HCT116 (cell line): ENCODE measurements at regions not wholly inside any gene's neighbourhood (a gene's known extent, or its start where the extent isn't known, plus 50 kb on each side); places are given as distances from the start of the nearest gene placed in this dataset.

ENCODE experiments used
- ATAC-seq: fragments of 200-7000 bp; cut with Tn5 transposase; 2 replicates; pipeline ENCODE4 v1.9.1; 2020; ENCODE audit warnings: mild to moderate bottlenecking, moderate library complexity
- BruUV-seq: library from RNA; stranded (reverse); fragments of 400-500 nt; replicated peaks from 2 replicates; lab custom pipeline; 2021; lab: Mats Ljungman, UMichigan
- CTCF ChIA-PET: fragments of 300-600 bp; sonication (Branson Sonifier 250); formaldehyde crosslinking; loops from one replicate; lab custom pipeline; 2021; ENCODE audit warnings: antibody characterized with exemption; lab: Charles Lee
- POLR2A ChIA-PET: fragments of 300-600, 350-600 bp; sonication (Branson Sonifier 250); formaldehyde crosslinking; loops from one replicate; lab custom pipeline; 2021; ENCODE audit warnings: antibody characterized with exemption; lab: Charles Lee
- RAD21 ChIA-PET, 2 experiments: fragments of 300-600 bp; sonication (Branson Sonifier 250); formaldehyde crosslinking; loops; one replicate each; lab custom pipeline; 2023; ENCODE audit warnings: low total read pairs in 2 of 2; ENCODE audit not compliant: uncharacterized antibody in 2 of 2, unreplicated experiment in 2 of 2, low non-redundant PET in 1 of 2; lab: Charles Lee
- DNase-seq: peaks from one replicate; pipeline ENCODE4 v3.0.0-alpha.2; 2010; ENCODE audit warnings: low read depth, low spot score
- H2AFZ ChIP-seq: fragments of 200-600 bp; shearing (Covaris generic), sonication (generic); 2 replicates; pipeline ENCODE4 v1.6.1; 2017; ENCODE audit warnings: low read depth, mixed run types, mixed read lengths, antibody characterized with exemption, low read length; ENCODE audit not compliant: poor library complexity, severe bottlenecking
- H3K27ac ChIP-seq: 2 replicates; pipeline ENCODE4 v1.5.1; 2012; ENCODE audit warnings: low read depth, low read length
- H3K27me3 ChIP-seq: fragments of 200-600 bp; sonication (generic); 2 replicates; pipeline ENCODE4 v1.6.1; 2016; ENCODE audit warnings: mixed run types, low read length, mixed read lengths; ENCODE audit not compliant: insufficient read depth
- H3K36me3 ChIP-seq, 2 experiments: fragments of 200-500 bp in 1 of 2; fragments of 200-600 bp in 1 of 2; sonication (Bioruptor generic) in 1 of 2; sonication (generic) in 1 of 2; 2 replicates each; pipeline versions ENCODE4 v1.5.1 to v1.6.1; 2014 to 2016; ENCODE audit warnings: low read length in 2 of 2, inconsistent platforms in 1 of 2, mixed read lengths in 1 of 2, mixed run types in 1 of 2; ENCODE audit not compliant: insufficient read depth in 2 of 2, control insufficient read depth in 1 of 2
- H3K4me1 ChIP-seq, 2 experiments: fragments of 200-600 bp in 1 of 2; sonication (generic) in 1 of 2; 2 replicates each; pipeline versions ENCODE4 v1.5.1 to v1.6.1; 2012 to 2017; ENCODE audit warnings: low read length in 2 of 2, inconsistent platforms in 1 of 2, mild to moderate bottlenecking in 1 of 2, mixed read lengths in 1 of 2, mixed run types in 1 of 2, moderate library complexity in 1 of 2; ENCODE audit not compliant: insufficient read depth in 2 of 2, control insufficient read depth in 1 of 2
- H3K4me2 ChIP-seq: fragments of 200-600 bp; sonication (generic); 2 replicates; pipeline ENCODE4 v1.6.1; 2017; ENCODE audit warnings: mixed run types, low read length, mixed read lengths
- H3K4me3 ChIP-seq, 2 experiments: fragments of 200-600 bp in 1 of 2; sonication (generic) in 1 of 2; replicated peaks in 1 of 2; 2 replicates each; pipeline ENCODE4 v1.5.1; 2011 to 2016; ENCODE audit warnings: low read length in 2 of 2, control low read depth in 1 of 2, low read depth in 1 of 2, mild to moderate bottlenecking in 1 of 2, mixed read lengths in 1 of 2, mixed run types in 1 of 2
- H3K79me2 ChIP-seq: fragments of 200-600 bp; sonication (generic); 2 replicates; pipeline ENCODE4 v1.6.1; 2017; ENCODE audit warnings: mild to moderate bottlenecking, mixed run types, low read length, moderate library complexity, mixed read lengths; ENCODE audit not compliant: insufficient read depth
- H3K9ac ChIP-seq: fragments of 200-600 bp; sonication (generic); 2 replicates; pipeline ENCODE4 v1.6.1; 2016; ENCODE audit warnings: low read length, mixed read lengths
- H3K9me2 ChIP-seq: fragments of 200-600 bp; sonication (generic), shearing (Covaris generic); 2 replicates; pipeline ENCODE4 v1.6.1; 2017; ENCODE audit warnings: mixed run types, mild to moderate bottlenecking, moderate library complexity; ENCODE audit not compliant: insufficient read depth
- H3K9me3 ChIP-seq, 2 experiments: fragments of 200-500 bp in 1 of 2; fragments of 200-600 bp in 1 of 2; sonication (Bioruptor generic) in 1 of 2; sonication (generic) in 1 of 2; 2 replicates each; pipeline ENCODE4 v1.6.1; 2014 to 2017; ENCODE audit warnings: low read length in 2 of 2, mixed read lengths in 2 of 2, inconsistent platforms in 1 of 2, low read depth in 1 of 2, mild to moderate bottlenecking in 1 of 2, mixed run types in 1 of 2, moderate library complexity in 1 of 2; ENCODE audit not compliant: control insufficient read depth in 1 of 2, insufficient read depth in 1 of 2
- H4K20me1 ChIP-seq: fragments of 200-600 bp; sonication (generic), shearing (Covaris generic); 2 replicates; pipeline ENCODE4 v1.6.1; 2017; ENCODE audit warnings: mixed run types, mild to moderate bottlenecking, moderate library complexity; ENCODE audit not compliant: insufficient read depth
- CBX3 ChIP-seq: IDR thresholded peaks from 2 replicates; pipeline ENCODE4 v1.6.1; 2012; ENCODE audit warnings: low read depth
- EGR1 ChIP-seq: IDR thresholded peaks from 2 replicates; pipeline ENCODE4 v1.6.1; 2012; ENCODE audit warnings: low read depth
- ELF1 ChIP-seq: IDR thresholded peaks from 2 replicates; pipeline ENCODE4 v1.6.1; 2012; ENCODE audit warnings: low read depth, borderline replicate concordance
- EZH2 ChIP-seq: fragments of 200-600 bp; sonication (generic); IDR thresholded peaks from 2 replicates; pipeline ENCODE4 v1.6.1; 2017; ENCODE audit warnings: antibody characterized with exemption, mixed run types
- EZH2phosphoT487 ChIP-seq: fragments of 200-600 bp; IDR thresholded peaks from 2 replicates; pipeline ENCODE4 v1.6.1; 2018; ENCODE audit warnings: antibody characterized with exemption, borderline replicate concordance
- FOSL1 ChIP-seq: IDR thresholded peaks from 2 replicates; pipeline ENCODE4 v1.6.1; 2012; ENCODE audit warnings: low read depth
- JUND ChIP-seq: IDR thresholded peaks from 2 replicates; pipeline ENCODE4 v1.6.1; 2012
- POLR2A ChIP-seq: IDR thresholded peaks from 2 replicates; pipeline ENCODE4 v1.7.0; 2011; ENCODE audit warnings: borderline replicate concordance; ENCODE audit not compliant: insufficient read depth, insufficient read length; ENCODE audit errors: extremely low read depth
- POLR2AphosphoS5 ChIP-seq: IDR thresholded peaks from 2 replicates; pipeline ENCODE4 v1.6.1; 2011; ENCODE audit warnings: mild to moderate bottlenecking, low read depth, low read length, moderate library complexity
- RAD21 ChIP-seq: IDR thresholded peaks from 2 replicates; pipeline ENCODE4 v1.6.1; 2012; ENCODE audit warnings: low read depth, mild to moderate bottlenecking
- SIN3A ChIP-seq: IDR thresholded peaks from 2 replicates; pipeline ENCODE4 v1.6.1; 2012; ENCODE audit warnings: low read depth
- SP1 ChIP-seq: IDR thresholded peaks from 2 replicates; pipeline ENCODE4 v1.6.1; 2012; ENCODE audit warnings: low read depth
- SRF ChIP-seq: IDR thresholded peaks from 2 replicates; pipeline ENCODE4 v1.6.1; 2012; ENCODE audit warnings: low read depth
- TCF7L2 ChIP-seq: IDR thresholded peaks from 2 replicates; pipeline ENCODE4 v1.7.0; 2011; ENCODE audit warnings: borderline replicate concordance, inconsistent platforms; ENCODE audit not compliant: insufficient read depth, insufficient read length; ENCODE audit errors: extremely low read depth
- YY1 ChIP-seq: IDR thresholded peaks from 2 replicates; pipeline ENCODE4 v1.6.1; 2011; ENCODE audit warnings: low read length, low read depth, moderate library complexity, mild to moderate bottlenecking; ENCODE audit not compliant: insufficient replicate concordance; ENCODE audit errors: extremely low read depth
- ZFX ChIP-seq: fragments of 450-650 bp; IDR thresholded peaks from 2 replicates; pipeline ENCODE4 v1.6.1; 2017
- ZNF274 ChIP-seq: fragments of 200-500 bp; sonication (Bioruptor generic); IDR thresholded peaks from 2 replicates; pipeline ENCODE4 v1.6.1; 2014; ENCODE audit warnings: mild to moderate bottlenecking, low read depth, low read length, inconsistent platforms
- intact Hi-C: fragments of 100-400 bp; cut with micrococcal nuclease; formaldehyde crosslinking; loops from 2 replicates; pipeline ENCODE4 v1.10.0; 2022
- TF ChIP-seq, protein P1 (sequence below): IDR thresholded peaks from 2 replicates; pipeline ENCODE4 v1.6.1; 2011; ENCODE audit warnings: mild to moderate bottlenecking, low read length, moderate library complexity; ENCODE audit not compliant: insufficient replicate concordance; ENCODE audit errors: extremely low read depth
- TF ChIP-seq, protein P2 (sequence below): IDR thresholded peaks from 2 replicates; pipeline ENCODE4 v1.6.1; 2012; ENCODE audit warnings: low read depth
- TF ChIP-seq, protein P3 (sequence below): IDR thresholded peaks from 2 replicates; pipeline ENCODE4 v1.6.1; 2012

DNA sequence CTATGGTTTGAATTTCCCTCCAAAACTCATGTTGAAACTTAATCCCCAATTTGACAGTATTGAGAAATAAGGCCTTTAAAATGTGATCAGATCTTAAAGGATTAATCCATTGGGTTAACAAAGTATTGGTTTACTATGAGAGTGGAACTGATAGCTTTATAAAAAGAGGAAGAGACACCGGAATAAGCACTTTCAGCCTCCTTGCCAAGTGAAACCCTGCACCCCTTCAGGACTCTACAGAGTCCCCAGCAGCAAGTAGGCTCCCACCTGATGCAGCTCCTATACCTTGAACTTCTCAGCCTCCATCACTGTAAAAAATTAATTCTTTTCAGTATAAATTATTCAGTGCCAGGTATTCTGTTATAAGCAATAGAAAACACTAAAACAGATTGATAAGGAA is 348.3 kb downstream of the CGGBP1 start:
- POLR2A ChIA-PET, result no interaction called here
- no peak for DNase-seq
- no peaks in the 10 kb centered on the region for H3K36me3 ChIP-seq
- CTCF ChIA-PET, result no interaction called here
- no peaks in the 10 kb centered on the region for H3K27me3 ChIP-seq
- H3K79me2 ChIP-seq, result no peaks in the 10 kb centered on the region
- no peaks in the 10 kb centered on the region for H3K4me1 ChIP-seq
- no peak overlapping the region for H2AFZ ChIP-seq
- H3K4me3 ChIP-seq, result no peak overlapping the region
- H3K9me2 ChIP-seq, result no peaks in the 10 kb centered on the region
- BruUV-seq, result no TSS peak
- H3K9ac ChIP-seq, result no peak overlapping the region
- TF ChIP-seq, protein P1, sequence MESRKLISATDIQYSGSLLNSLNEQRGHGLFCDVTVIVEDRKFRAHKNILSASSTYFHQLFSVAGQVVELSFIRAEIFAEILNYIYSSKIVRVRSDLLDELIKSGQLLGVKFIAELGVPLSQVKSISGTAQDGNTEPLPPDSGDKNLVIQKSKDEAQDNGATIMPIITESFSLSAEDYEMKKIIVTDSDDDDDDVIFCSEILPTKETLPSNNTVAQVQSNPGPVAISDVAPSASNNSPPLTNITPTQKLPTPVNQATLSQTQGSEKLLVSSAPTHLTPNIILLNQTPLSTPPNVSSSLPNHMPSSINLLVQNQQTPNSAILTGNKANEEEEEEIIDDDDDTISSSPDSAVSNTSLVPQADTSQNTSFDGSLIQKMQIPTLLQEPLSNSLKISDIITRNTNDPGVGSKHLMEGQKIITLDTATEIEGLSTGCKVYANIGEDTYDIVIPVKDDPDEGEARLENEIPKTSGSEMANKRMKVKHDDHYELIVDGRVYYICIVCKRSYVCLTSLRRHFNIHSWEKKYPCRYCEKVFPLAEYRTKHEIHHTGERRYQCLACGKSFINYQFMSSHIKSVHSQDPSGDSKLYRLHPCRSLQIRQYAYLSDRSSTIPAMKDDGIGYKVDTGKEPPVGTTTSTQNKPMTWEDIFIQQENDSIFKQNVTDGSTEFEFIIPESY, result no peak
- TF ChIP-seq RAD21 (no peak), JUND (no peak), ELF1 (no peak), FOSL1 (no peak), EGR1 (no peak), SRF (no peak), YY1 (no peak), POLR2AphosphoS5 (no peak), CBX3 (no peak), ZFX (no peak), TCF7L2 (no peak), ZNF274 (no peak), SP1 (no peak), POLR2A (no peak), EZH2 (no peak), SIN3A (no peak), EZH2phosphoT487 (no peak)
- TF ChIP-seq, protein P2, sequence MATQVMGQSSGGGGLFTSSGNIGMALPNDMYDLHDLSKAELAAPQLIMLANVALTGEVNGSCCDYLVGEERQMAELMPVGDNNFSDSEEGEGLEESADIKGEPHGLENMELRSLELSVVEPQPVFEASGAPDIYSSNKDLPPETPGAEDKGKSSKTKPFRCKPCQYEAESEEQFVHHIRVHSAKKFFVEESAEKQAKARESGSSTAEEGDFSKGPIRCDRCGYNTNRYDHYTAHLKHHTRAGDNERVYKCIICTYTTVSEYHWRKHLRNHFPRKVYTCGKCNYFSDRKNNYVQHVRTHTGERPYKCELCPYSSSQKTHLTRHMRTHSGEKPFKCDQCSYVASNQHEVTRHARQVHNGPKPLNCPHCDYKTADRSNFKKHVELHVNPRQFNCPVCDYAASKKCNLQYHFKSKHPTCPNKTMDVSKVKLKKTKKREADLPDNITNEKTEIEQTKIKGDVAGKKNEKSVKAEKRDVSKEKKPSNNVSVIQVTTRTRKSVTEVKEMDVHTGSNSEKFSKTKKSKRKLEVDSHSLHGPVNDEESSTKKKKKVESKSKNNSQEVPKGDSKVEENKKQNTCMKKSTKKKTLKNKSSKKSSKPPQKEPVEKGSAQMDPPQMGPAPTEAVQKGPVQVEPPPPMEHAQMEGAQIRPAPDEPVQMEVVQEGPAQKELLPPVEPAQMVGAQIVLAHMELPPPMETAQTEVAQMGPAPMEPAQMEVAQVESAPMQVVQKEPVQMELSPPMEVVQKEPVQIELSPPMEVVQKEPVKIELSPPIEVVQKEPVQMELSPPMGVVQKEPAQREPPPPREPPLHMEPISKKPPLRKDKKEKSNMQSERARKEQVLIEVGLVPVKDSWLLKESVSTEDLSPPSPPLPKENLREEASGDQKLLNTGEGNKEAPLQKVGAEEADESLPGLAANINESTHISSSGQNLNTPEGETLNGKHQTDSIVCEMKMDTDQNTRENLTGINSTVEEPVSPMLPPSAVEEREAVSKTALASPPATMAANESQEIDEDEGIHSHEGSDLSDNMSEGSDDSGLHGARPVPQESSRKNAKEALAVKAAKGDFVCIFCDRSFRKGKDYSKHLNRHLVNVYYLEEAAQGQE, result no peak
- TF ChIP-seq, protein P3, sequence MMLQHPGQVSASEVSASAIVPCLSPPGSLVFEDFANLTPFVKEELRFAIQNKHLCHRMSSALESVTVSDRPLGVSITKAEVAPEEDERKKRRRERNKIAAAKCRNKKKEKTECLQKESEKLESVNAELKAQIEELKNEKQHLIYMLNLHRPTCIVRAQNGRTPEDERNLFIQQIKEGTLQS, result no peak
- RAD21 ChIA-PET, result no interaction called here
- no peak for ATAC-seq
- H3K4me2 ChIP-seq, result no peak overlapping the region
- intact Hi-C loops, result no loop called here
- H4K20me1 ChIP-seq, result no peaks in the 10 kb centered on the region
- no peaks in the 10 kb centered on the region for H3K9me3 ChIP-seq
- H3K27ac ChIP-seq, result no peak overlapping the region
